NCI-H82 treated with DMSO at 0.1 percent for 48 hours (cell line): ENCODE measurements at regions not wholly inside any gene's neighbourhood (a gene's known extent, or its start where the extent isn't known, plus 50 kb on each side); places are given as distances from the start of the nearest gene placed in this dataset.
"Not testable (repeated sequence)": the region's sequence is repeated elsewhere in the genome, so short reads cannot be mapped to it uniquely, and the experiment has no call there.

ENCODE experiments used
- DNase-seq: peaks from one replicate; lab custom pipeline; 2025; ENCODE audit not compliant: unreplicated experiment; lab: John Stamatoyannopoulos, UW

DNA sequence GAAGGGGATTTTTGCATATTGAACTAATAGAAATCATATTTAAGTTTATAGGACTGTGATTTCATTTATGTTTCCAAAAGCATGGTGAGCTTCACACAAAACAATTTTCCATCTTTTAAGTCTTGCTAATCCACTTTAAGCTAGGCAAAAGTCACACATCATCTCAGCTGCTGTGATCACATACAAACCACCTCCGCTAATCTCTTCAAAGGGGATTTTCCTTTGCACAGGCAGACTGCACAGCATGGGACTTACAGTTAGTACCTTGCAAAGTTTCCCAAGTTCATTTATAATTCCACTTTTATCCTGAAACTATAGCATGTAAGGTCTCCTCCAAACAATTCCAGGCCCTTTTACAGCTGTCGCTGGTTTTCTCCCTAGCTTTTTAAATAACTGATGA is 225.1 kb upstream of the CNTN3 start:
- peak; percentile 68 for DNase-seq

DNA sequence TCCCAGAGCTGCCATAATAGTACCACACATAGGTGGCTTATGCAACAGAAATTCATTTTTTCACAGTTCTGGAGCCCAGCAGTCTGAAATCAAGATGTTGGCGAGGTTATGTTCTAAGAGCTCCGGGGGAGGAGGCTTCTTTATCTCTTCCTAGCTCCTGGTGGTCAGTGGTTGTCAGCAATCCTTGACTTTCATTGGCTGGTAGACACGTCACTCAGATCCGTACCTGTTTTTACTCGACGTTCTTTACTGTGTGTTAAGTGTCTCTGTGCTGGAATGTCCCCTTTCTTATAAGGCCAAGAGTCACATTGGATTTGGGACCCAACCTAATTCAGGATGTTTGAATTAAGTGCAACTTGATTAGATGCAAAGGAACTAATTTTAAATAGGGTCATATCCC is 218.5 kb upstream of the CNTN3 start:
- DNase-seq: no peak

DNA sequence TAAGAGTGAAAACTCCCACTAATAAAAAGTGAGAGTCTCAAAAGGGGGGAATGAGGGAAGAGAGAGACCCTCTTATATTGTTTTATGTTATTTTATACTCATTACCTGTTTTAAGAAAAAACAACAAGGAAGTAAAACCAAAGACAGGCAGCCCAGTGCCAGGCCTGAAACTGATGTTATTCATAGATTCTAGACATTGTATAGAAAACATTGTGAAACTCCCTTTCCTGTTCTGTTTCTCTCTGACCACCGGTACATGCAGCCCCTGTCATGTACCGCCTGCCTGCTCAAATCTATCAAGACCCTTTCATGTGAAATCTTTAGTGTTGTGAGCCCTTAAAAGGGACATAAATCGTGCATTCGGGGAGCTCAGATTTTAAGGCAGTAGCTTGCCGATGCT is 216.4 kb upstream of the CNTN3 start:
- DNase-seq: not testable (repeated sequence)

DNA sequence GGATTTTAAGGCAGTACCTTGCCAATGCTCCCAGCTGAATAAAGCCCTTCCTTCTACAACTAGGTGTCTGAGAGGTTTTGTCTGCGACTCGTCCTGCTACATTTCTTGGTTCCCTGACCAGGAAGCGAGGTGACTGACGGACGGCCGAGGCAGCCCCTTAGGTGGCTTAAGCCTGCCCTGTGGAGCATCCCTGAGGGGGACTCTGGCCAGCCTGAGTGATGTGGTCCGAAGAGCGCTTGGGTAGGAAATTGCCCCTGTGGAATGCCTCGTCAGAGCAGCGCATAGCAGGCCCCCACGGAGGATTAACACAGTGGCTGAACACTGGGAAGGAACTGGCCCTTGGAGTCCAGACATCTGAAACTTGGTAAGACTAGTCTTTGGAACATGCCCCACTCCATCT is 210.9 kb upstream of the CNTN3 start:
- not testable (repeated sequence) for DNase-seq

DNA sequence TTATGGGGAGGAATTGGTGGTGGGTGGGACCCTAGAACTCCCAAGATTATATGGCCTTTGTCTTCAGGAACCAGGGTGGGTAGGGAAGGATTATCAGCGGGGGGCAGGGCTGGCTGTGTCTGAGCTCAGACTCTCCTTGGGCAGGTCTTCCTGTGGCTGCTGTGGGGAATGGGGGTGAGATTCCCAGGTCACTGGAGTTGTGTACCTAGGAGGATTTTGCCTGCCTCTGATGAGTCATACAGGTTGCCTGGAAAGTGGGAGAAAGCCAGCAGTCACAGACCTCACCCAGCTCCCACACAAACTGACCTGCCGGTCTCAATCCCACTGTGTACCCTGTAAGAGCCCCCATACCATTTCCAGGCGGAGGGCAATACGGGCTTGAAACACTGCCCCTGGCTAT is 209.9 kb upstream of the CNTN3 start:
- no peak for DNase-seq

DNA sequence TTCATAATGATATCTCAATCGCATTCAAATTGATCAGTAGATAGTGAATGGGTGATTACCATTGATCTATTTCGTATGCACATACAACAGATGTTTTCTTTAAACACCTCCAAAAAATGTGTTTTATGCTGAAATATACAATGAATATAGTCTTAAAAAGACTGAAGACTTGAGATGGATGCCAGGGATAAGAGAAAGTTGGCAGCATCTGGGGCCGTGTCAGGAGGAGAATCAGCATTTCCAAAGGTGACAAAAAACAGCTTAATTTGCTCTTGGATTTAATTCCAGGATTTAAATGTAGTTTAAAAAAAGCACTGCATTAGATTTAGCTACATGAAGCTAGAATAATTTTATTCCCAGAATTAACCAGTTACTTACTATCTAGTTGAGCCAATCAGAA is 199.7 kb upstream of the CNTN3 start:
- DNase-seq: no peak

DNA sequence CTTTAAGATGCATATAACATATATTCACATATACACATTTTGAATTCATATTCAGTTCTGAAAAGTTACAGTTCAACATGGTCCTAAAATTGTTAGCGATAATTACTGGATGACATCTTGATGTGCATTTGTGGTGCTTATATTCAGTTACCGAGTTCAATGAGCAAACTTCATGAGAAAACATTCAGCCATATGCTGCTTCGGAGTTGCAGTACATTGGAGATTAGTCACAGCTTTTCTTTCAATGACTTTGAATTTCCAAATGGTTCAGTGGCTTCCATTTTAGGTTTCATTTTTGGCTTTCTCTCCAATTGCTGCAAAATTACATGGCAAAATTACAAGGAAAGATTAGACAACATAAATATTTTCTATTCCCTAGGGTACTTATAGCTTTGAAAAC is 198.3 kb upstream of the CNTN3 start:
- no peak for DNase-seq

DNA sequence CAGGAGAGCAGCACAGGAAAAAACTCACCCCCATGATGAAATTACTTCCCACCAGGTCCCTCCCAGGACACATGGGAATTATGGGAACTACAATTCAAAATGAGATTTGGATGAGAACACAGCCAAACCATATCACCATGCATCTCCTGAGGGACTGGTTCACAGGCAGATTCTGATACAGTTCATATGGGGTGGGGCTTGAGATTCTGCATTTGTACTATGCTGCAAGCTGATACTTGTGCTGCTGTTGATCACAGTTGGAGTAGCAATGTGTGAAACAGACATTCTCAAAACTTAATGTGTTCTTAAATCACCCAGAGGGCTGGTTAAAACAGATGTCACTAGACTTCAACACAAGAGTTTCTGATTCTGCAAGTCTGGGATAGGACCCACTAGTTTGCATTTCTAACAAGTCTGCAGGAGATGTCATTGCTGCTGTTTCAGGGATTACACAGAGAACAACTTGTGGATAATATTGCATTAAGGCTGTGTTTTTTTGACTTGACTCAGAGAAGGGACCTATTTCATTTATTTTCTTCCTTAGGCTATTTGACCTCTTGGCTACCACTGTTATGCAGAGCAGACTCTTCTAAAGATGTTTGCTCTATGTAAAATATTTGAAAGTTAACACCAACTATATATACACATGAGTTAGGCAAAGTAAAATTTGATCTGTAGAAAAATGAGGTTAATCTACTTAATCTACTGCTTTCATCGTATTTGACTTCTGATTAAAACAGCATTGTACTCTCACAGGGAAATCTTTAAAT is 194.2 kb upstream of the CNTN3 start:
- no peak for DNase-seq

DNA sequence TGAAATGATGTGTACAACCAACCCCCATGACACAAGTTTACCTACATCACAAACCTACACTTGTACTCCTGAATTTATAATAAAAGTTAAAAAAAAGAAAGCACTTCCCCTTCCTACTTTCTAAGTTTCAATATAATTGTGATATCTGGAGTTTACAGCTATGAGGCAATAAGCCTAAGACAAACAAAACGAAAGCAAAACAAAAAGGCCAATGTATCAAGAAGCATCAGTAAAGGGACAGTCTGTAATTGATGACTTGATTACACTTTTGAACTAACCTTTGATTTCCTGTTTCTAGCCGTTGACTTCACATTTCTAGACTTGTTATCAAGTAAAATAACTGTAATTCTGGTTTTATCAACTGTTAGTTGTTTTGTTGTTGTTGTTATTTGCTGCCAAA is 187.5 kb upstream of the CNTN3 start:
- no peak for DNase-seq

DNA sequence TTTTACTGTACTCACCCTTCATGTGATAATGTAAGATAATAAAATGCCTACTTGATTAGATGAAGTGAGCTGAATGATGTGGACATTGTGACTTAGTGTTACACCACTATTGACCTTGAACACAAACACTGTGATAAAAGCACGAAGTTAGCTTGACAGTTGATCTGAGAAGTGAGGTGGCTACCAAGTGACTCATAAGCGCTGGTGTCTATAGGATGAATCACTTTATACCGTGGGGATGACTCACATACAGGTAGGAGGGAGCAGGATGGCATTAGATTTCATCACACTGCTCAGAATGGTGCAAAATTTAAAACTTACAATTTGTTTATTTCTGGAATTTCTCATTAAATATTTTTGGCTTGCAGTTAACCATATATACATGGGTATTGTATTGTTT is 174.7 kb upstream of the CNTN3 start:
- no peak for DNase-seq

DNA sequence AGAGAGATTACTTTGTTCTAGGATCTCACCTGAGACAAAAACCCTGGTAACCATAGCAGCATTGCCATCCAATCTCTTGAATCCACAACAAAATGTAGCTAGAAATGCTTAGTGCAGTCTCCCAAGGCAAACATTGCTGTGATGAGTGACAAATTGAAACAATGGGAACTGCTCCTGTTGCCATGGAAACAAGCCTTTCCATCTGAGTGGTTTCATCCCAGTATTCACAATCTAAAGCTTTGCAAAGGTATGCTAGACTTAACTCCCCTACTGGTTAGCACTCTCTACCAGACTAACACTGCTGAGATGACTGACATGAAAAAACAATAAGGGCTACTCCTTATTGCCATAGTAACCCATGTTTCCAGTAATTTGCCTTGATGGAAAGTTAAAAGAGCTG is 172.6 kb upstream of the CNTN3 start:
- DNase-seq: no peak

DNA sequence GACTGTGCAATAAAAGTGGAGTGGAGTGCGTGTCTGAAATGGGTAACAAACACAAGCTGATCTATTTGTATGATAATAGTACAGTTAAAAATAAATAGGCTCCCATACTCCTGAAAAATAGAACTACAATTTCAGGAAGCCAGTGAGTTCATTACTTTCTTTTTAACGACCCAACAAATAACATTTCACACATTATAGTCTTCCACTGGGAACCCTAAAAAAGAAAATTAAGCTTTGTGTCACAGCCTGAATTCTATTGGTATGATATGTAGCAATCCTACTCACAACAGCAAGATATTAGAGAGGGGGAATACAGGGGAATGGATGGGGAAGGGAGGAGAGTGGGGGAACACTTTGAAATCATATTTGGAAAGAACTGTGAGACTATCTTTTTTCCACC is 156.9 kb upstream of the CNTN3 start:
- DNase-seq: no peak

DNA sequence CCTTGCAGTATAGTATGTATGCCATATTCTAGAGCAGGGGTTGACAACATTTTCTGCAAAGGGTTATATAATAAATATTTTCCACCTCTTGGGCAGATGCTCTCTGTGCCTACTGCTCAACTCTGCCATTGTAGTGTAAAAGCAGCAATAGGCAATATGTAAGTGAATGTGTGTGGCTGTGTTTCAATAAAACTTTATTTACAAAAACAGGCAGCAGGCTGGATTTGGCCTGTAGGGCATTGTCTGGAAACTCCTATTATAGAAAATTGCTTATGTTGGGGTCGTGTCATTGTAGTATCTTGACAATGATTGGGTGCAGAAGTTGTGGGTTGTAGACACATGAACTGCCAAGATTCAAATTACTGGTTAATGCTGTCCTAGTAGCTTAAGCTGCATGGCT is 153.6 kb upstream of the CNTN3 start:
- DNase-seq: no peak

DNA sequence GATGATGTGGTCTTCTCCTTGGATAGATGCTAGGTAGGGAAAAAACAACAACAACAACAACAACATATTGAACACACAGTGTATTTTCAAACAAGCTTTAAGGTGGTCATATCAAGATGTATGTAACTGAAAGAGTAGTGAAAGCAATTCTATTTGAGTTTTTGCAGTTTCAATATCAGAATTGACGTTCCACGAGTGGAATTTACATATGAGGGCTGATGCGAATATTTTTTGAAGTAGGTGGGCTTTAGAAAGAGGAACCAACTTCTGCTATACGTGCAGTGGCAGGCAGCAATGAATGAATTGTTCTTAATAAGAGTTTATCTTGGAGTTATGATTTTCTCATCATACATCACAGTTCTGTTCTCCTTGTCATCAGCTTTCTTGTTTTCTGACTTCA is 151.9 kb upstream of the CNTN3 start:
- no peak for DNase-seq

DNA sequence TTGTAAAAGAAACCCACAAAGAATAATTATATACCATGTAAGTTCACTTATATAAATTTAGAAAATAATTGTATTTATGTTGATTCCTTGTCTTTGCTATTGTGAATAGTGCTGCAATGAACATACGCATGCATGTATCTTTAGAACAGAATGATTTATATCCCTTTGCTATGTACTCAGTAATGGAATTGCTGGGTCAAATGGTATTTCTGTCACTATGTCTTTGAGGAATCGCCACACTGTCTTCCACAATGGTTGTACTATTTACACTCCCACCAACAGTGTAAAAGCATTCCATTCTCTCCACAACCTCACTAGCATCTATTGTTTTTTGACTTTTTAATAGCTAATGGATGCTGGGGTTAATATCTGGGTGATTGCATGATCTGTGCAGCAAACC is 149.4 kb upstream of the CNTN3 start:
- no peak for DNase-seq

DNA sequence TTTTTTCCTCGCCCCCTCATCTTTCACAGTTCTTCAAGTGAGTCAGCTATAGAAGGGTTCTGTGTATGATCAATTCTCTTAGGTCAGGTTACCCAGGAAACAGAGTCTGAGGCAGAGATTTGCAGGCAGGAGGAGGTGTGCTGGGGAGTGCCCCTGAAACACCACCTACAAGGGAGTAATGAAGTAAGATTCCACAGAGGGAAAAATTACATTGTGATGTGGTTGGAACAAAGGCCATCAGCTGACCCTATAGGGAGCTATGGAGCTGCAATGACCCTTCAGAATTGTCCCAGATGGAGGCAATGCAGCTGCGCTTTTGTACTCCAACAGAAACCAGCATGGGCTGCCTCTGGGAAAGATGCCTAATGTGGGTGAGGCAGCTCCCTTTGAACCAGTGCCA is 142.2 kb upstream of the CNTN3 start:
- no peak for DNase-seq

DNA sequence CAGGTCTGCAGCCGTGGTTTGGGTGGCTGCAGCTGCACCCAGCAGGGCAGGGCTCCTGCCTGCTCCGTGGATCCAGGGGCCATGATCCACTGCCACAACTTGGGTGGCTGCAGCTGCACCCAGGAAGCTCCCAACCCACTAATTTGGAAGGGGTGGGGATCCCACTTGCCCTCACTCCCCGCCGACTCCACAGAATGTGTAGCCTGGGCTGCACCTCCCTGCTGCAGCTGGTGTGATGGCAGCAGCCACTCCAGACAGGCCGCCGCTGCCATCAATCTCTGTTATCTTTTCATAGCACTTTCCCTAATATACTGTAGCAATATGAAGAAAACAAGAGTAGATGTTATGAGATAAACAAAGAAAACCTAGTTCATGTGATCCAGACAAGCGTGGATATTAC is 137.8 kb upstream of the CNTN3 start:
- DNase-seq: no peak

DNA sequence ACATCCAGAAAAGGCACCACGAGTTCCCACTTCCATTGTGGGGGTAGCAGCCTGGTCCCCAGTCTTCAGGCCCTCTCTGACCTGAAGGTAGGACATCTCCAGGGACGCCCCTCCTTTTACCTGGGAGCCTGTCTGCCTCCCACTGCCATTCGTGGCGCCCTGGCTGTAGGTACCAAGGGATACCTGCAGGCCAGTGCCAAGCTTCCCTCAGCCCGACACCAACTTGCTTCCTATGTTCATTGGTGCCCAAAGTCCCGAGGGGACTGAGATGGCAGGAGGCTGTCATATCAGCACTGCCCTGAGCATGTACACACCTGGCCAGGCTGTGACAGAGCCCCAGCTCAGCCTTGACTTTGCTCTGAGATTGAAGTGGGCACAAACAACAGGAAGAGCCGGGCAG is 137.3 kb upstream of the CNTN3 start:
- DNase-seq: no peak

DNA sequence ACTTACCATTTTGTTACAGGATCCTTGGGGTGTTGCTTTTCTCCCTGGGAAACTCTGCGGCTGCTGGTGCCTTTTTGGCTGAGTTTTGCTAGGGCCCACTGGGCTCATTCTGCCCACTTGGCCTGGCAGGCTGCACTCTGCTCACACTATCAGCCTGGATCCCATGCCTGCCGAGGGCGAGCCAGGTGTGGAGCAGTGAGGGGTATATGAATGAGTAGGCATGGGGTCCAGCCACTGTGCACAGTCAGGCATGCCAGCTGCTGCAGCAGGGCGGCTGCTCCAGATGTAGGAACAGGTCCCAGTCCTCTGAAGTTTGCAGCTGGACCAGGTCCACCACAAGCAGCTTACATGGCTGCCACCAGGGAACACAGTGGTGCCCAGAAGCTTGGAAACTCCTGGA is 136.4 kb upstream of the CNTN3 start:
- no peak for DNase-seq

DNA sequence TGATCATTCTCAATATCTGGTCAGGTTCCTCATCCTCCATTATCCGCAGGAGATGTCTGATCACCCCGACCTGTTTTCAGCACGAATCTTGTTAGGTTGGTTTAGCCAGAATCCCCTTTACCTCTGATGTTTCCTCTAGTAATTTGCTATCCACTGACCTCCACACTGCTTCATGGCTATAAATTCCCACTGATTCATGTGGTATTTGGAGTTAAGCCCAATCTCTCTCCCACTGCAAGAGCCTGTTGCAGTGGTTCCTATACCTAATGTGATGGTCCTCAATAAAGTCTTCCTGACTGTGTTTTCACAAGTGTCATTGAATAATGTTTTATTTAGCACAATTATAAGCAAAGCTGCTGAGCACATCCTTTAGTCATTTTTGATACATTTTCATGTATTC is 124.8 kb upstream of the CNTN3 start:
- no peak for DNase-seq

DNA sequence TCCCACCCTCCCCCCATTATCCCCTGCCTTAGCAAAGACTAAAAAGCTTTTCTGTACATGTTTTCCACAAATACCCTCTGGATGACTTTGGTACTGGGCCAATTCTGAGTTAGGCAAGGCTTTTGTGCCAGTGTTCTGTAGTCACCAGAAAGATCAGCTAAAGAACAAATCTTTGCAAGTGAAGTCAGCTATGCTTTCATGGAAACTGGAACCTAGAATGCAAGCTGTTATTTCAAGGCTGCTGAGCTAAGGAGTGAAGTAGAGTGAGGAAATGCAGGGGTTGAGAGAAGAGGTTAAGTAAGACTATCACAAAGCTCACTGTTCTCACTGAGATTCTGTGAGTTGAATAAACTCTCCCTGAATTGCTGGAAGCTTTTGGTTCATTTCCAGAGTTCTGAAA is 107.8 kb upstream of the CNTN3 start:
- no peak for DNase-seq

DNA sequence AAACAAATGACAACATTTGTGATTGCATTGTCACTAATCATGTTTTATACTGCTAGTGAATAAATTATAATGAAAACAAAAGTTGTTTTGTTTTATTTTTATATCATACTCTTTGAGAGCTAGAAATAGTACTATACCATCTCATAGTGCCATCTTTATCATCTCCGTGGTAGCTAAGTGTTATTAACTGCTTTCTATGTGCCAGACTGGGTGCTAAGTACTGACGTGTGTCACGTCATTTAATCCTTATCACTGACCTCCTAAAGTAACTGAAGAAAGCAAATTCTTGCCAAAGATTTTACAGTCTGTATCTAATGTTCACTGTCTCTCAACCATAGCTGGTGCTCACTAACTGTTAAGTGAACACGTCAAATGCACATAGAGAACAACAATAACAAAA is 99.5 kb upstream of the CNTN3 start:
- no peak for DNase-seq

DNA sequence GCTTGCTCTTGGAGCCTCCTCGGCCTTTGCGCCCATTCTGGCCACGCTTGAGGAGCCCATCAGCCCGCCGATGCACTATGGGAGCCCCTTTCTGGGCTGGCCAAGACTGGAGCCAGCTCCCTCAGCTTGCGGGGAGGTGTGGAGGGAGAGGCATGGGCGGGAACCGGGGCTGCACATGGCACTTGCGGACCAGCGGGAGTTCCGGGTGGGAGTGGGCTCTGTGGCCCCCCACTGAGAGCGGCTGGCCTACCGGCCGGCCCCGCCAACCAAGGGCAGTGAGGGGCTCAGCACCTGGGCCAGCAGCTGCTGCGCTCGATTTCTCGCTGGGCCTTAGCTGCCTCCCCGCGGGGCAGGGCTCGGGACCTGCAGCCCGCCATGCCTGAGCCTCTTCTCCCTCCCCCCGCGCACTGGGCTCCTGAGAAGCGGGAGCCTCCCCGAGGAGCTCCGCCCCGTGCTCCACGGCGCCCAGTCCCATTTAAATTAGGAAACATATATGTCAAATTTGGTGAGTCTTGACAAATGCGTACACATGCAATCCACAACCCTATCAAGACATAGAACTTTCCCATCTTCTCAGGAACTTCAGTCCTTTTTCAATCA is 97.6 kb upstream of the CNTN3 start:
- no peak for DNase-seq
